ENCODE measurements at regions not wholly inside any gene's neighbourhood (a gene's known extent, or its start where the extent isn't known, plus 50 kb on each side); places are given as distances from the start of the nearest gene placed in this dataset.

DNA sequence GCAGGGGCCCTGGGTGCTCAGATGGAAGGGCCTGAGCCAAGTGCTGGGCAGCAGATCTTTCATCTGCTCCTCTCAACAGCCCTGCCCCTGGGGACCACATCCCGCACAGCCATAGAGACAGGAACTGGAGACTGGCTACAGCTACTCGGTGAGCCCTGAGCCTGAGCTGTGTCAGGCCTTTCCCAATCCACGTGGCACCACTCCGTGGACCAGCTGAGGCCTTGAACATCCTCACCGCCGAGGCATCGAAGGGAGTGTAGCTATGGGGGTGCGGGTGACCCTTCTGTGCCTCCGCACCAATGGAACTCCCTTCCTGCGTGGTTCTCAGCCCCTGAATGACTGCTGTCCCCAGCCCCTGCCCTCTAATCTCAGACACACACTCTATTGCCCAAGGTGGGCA is 362.7 kb upstream of the SHH start:
- no peaks in the 10 kb centered on the region for H3K4me1 Mint-ChIP-seq
- no peaks in the 10 kb centered on the region for H3K79me2 ChIP-seq (replicated peaks; ENCODE audit: insufficient read depth)
- H3K4me3 Mint-ChIP-seq: no peak overlapping the region

More for the DNA sequence above, 362.7 kb upstream of the SHH start:
- no peak for TF ChIP-seq CREB1 (CRISPR knock-in tag; IDR thresholded peaks at IDR 0.05; ENCODE audit: low read depth)
- TF ChIP-seq, protein P1, sequence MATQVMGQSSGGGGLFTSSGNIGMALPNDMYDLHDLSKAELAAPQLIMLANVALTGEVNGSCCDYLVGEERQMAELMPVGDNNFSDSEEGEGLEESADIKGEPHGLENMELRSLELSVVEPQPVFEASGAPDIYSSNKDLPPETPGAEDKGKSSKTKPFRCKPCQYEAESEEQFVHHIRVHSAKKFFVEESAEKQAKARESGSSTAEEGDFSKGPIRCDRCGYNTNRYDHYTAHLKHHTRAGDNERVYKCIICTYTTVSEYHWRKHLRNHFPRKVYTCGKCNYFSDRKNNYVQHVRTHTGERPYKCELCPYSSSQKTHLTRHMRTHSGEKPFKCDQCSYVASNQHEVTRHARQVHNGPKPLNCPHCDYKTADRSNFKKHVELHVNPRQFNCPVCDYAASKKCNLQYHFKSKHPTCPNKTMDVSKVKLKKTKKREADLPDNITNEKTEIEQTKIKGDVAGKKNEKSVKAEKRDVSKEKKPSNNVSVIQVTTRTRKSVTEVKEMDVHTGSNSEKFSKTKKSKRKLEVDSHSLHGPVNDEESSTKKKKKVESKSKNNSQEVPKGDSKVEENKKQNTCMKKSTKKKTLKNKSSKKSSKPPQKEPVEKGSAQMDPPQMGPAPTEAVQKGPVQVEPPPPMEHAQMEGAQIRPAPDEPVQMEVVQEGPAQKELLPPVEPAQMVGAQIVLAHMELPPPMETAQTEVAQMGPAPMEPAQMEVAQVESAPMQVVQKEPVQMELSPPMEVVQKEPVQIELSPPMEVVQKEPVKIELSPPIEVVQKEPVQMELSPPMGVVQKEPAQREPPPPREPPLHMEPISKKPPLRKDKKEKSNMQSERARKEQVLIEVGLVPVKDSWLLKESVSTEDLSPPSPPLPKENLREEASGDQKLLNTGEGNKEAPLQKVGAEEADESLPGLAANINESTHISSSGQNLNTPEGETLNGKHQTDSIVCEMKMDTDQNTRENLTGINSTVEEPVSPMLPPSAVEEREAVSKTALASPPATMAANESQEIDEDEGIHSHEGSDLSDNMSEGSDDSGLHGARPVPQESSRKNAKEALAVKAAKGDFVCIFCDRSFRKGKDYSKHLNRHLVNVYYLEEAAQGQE (IDR thresholded peaks at IDR 0.05; ENCODE audit: unreplicated experiment): no peak
- no peak for TF ChIP-seq EZH2 (IDR thresholded peaks at IDR 0.05; ENCODE audit: low read depth, unreplicated experiment)
- TF ChIP-seq STAT1 (IDR thresholded peaks at IDR 0.05; ENCODE audit: unreplicated experiment): no peak
- TF ChIP-seq ZNF331 (CRISPR knock-in tag; IDR thresholded peaks at IDR 0.05; ENCODE audit: low read depth): no peak
- TF ChIP-seq EZH2phosphoT487 (IDR thresholded peaks at IDR 0.05; ENCODE audit: unreplicated experiment): no peak
- TF ChIP-seq, protein P2, sequence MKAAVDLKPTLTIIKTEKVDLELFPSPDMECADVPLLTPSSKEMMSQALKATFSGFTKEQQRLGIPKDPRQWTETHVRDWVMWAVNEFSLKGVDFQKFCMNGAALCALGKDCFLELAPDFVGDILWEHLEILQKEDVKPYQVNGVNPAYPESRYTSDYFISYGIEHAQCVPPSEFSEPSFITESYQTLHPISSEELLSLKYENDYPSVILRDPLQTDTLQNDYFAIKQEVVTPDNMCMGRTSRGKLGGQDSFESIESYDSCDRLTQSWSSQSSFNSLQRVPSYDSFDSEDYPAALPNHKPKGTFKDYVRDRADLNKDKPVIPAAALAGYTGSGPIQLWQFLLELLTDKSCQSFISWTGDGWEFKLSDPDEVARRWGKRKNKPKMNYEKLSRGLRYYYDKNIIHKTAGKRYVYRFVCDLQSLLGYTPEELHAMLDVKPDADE (IDR thresholded peaks at IDR 0.05): no peak
- no peak for TF ChIP-seq JUNB (IDR thresholded peaks at IDR 0.05; ENCODE audit: unreplicated experiment)
- TF ChIP-seq POLR2AphosphoS5 (IDR thresholded peaks at IDR 0.05; ENCODE audit: low read depth): no peak
- TF ChIP-seq, protein P3, sequence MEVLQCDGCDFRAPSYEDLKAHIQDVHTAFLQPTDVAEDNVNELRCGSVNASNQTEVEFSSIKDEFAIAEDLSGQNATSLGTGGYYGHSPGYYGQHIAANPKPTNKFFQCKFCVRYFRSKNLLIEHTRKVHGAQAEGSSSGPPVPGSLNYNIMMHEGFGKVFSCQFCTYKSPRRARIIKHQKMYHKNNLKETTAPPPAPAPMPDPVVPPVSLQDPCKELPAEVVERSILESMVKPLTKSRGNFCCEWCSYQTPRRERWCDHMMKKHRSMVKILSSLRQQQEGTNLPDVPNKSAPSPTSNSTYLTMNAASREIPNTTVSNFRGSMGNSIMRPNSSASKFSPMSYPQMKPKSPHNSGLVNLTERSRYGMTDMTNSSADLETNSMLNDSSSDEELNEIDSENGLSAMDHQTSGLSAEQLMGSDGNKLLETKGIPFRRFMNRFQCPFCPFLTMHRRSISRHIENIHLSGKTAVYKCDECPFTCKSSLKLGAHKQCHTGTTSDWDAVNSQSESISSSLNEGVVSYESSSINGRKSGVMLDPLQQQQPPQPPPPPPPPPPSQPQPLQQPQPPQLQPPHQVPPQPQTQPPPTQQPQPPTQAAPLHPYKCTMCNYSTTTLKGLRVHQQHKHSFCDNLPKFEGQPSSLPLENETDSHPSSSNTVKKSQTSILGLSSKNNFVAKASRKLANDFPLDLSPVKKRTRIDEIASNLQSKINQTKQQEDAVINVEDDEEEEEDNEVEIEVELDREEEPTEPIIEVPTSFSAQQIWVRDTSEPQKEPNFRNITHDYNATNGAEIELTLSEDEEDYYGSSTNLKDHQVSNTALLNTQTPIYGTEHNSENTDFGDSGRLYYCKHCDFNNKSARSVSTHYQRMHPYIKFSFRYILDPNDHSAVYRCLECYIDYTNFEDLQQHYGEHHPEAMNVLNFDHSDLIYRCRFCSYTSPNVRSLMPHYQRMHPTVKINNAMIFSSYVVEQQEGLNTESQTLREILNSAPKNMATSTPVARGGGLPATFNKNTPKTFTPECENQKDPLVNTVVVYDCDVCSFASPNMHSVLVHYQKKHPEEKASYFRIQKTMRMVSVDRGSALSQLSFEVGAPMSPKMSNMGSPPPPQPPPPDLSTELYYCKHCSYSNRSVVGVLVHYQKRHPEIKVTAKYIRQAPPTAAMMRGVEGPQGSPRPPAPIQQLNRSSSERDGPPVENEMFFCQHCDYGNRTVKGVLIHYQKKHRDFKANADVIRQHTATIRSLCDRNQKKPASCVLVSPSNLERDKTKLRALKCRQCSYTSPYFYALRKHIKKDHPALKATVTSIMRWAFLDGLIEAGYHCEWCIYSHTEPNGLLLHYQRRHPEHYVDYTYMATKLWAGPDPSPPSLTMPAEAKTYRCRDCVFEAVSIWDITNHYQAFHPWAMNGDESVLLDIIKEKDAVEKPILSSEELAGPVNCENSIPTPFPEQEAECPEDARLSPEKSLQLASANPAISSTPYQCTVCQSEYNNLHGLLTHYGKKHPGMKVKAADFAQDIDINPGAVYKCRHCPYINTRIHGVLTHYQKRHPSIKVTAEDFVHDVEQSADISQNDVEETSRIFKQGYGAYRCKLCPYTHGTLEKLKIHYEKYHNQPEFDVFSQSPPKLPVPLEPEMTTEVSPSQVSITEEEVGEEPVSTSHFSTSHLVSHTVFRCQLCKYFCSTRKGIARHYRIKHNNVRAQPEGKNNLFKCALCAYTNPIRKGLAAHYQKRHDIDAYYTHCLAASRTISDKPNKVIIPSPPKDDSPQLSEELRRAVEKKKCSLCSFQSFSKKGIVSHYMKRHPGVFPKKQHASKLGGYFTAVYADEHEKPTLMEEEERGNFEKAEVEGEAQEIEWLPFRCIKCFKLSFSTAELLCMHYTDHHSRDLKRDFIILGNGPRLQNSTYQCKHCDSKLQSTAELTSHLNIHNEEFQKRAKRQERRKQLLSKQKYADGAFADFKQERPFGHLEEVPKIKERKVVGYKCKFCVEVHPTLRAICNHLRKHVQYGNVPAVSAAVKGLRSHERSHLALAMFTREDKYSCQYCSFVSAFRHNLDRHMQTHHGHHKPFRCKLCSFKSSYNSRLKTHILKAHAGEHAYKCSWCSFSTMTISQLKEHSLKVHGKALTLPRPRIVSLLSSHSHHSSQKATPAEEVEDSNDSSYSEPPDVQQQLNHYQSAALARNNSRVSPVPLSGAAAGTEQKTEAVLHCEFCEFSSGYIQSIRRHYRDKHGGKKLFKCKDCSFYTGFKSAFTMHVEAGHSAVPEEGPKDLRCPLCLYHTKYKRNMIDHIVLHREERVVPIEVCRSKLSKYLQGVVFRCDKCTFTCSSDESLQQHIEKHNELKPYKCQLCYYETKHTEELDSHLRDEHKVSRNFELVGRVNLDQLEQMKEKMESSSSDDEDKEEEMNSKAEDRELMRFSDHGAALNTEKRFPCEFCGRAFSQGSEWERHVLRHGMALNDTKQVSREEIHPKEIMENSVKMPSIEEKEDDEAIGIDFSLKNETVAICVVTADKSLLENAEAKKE (CRISPR knock-in tag; IDR thresholded peaks at IDR 0.05): no peak
- TF ChIP-seq, protein P4, sequence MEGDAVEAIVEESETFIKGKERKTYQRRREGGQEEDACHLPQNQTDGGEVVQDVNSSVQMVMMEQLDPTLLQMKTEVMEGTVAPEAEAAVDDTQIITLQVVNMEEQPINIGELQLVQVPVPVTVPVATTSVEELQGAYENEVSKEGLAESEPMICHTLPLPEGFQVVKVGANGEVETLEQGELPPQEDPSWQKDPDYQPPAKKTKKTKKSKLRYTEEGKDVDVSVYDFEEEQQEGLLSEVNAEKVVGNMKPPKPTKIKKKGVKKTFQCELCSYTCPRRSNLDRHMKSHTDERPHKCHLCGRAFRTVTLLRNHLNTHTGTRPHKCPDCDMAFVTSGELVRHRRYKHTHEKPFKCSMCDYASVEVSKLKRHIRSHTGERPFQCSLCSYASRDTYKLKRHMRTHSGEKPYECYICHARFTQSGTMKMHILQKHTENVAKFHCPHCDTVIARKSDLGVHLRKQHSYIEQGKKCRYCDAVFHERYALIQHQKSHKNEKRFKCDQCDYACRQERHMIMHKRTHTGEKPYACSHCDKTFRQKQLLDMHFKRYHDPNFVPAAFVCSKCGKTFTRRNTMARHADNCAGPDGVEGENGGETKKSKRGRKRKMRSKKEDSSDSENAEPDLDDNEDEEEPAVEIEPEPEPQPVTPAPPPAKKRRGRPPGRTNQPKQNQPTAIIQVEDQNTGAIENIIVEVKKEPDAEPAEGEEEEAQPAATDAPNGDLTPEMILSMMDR (conservative IDR thresholded peaks at IDR 0.05; ENCODE audit: low read depth in 2 of 2): no peak
- no peak for TF ChIP-seq NANOG (IDR thresholded peaks at IDR 0.05; ENCODE audit: borderline replicate concordance)
- TF ChIP-seq ZNF114 (CRISPR knock-in tag; IDR thresholded peaks at IDR 0.05): no peak
- no peak overlapping the region for H2AFZ ChIP-seq
- H3K4me3 ChIP-seq: no peak overlapping the region
- Mint-ChIP-seq H3K27ac (no peak overlapping the region), H3K36me3 (ENCODE audit: low read depth) (no peaks in the 10 kb centered on the region), H3K9me3 (no peaks in the 10 kb centered on the region), H3K27me3 (ENCODE audit: insufficient read depth, low read depth, poor library complexity) (peaks cover 17% of the 10 kb centered on the region)
- no peak overlapping the region for H3K4me2 ChIP-seq
- no peak overlapping the region for H3K27ac ChIP-seq (ENCODE audit: low read depth)
- no peaks in the 10 kb centered on the region for H3K27me3 ChIP-seq (ENCODE audit: insufficient read depth)
- DNase-seq (ENCODE audit: low spot score) (no peak), ATAC-seq (no peak)
- no peaks in the 10 kb centered on the region for H3F3A ChIP-seq (replicated peaks; ENCODE audit: low read depth)
- no peaks in the 10 kb centered on the region for H3K9me2 ChIP-seq (ENCODE audit: insufficient read depth)
- H3K4me1 ChIP-seq (ENCODE audit: insufficient read depth): no peaks in the 10 kb centered on the region
- H4K20me1 ChIP-seq (replicated peaks; ENCODE audit: insufficient read depth): no peaks in the 10 kb centered on the region
- H3K36me3 ChIP-seq (ENCODE audit: insufficient read depth): no peaks in the 10 kb centered on the region

Data from GM23338 (cell line).